ENCODE measurements at regions not wholly inside any gene's neighbourhood (a gene's known extent, or its start where the extent isn't known, plus 50 kb on each side); places are given as distances from the start of the nearest gene placed in this dataset.

GRCh38 chr4:165715989-165716388, 157.0 kb upstream of the TLL1 start:
- no peak for TF ChIP-seq CTCF (conservative IDR thresholded peaks at IDR 0.05)
- no peak overlapping the region for H3K27ac ChIP-seq

GRCh38 chr4:165716472-165716871, 156.6 kb upstream of the TLL1 start:
- no peak overlapping the region for H3K27ac ChIP-seq
- no peak for TF ChIP-seq CTCF (conservative IDR thresholded peaks at IDR 0.05)

- no peak for TF ChIP-seq CTCF (conservative IDR thresholded peaks at IDR 0.05)
- H3K27ac ChIP-seq = no peak overlapping the region
These were observed 154.4 kb upstream of the TLL1 start for GRCh38 chr4:165718660-165719059.

- no peak for TF ChIP-seq CTCF (conservative IDR thresholded peaks at IDR 0.05)
These were observed 152.5 kb upstream of the TLL1 start for GRCh38 chr4:165720411-165721082.

GRCh38 chr4:165721815-165722214, 151.2 kb upstream of the TLL1 start:
- no peak overlapping the region for H3K27ac ChIP-seq
- TF ChIP-seq CTCF (conservative IDR thresholded peaks at IDR 0.05) = no peak

More at GRCh38 chr4:165720411-165721082, 152.5 kb upstream of the TLL1 start:
- H3K27ac ChIP-seq = no peak overlapping the region

- no peak for TF ChIP-seq CTCF (conservative IDR thresholded peaks at IDR 0.05)
These were observed 149.8 kb upstream of the TLL1 start for GRCh38 chr4:165723051-165723795.

GRCh38 chr4:165724786-165725185, 148.3 kb upstream of the TLL1 start:
- TF ChIP-seq CTCF (conservative IDR thresholded peaks at IDR 0.05) = no peak
- no peak overlapping the region for H3K27ac ChIP-seq

More at GRCh38 chr4:165723051-165723795, 149.8 kb upstream of the TLL1 start:
- H3K27ac ChIP-seq = no peak overlapping the region
